Neutrophil (primary cell): ENCODE measurements at regions not wholly inside any gene's neighbourhood (a gene's known extent, or its start where the extent isn't known, plus 50 kb on each side); places are given as distances from the start of the nearest gene placed in this dataset.

Experiments
- H3K27ac ChIP-seq: fragments of 200-600 bp; sonication (generic); 2 replicates; pipeline ENCODE4 v1.5.1; 2016; ENCODE audit warnings: mild to moderate bottlenecking, moderate library complexity
- H3K27me3 ChIP-seq: fragments of 200-600 bp; sonication (generic); 2 replicates; pipeline ENCODE4 v1.6.0; 2016; ENCODE audit warnings: mild to moderate bottlenecking
- H3K36me3 ChIP-seq: fragments of 200-600 bp; sonication (generic); 2 replicates; pipeline ENCODE4 v1.5.1; 2017
- H3K4me1 ChIP-seq, 2 experiments: fragments of 200-600 bp in 1 of 2; sonication (generic) in 1 of 2; 1 replicate in 1 of 2; 2 replicates in 1 of 2; pipeline versions ENCODE4 v1.5.1 to v1.6.1; 2013 to 2016; ENCODE audit warnings: low read depth in 1 of 2, low read length in 1 of 2, mild to moderate bottlenecking in 1 of 2, moderate library complexity in 1 of 2; ENCODE audit not compliant: control insufficient read depth in 1 of 2, insufficient read depth in 1 of 2
- H3K4me3 ChIP-seq, 2 experiments: fragments of 200-600 bp in 1 of 2; sonication (generic) in 1 of 2; 1 replicate in 1 of 2; 2 replicates in 1 of 2; pipeline ENCODE4 v1.5.1; 2013 to 2016; ENCODE audit warnings: low read depth in 1 of 2, low read length in 1 of 2, mild to moderate bottlenecking in 1 of 2, moderate library complexity in 1 of 2
- H3K9me3 ChIP-seq: fragments of 200-600 bp; sonication (generic); 2 replicates; pipeline ENCODE4 v1.5.1; 2016
- TF ChIP-seq, protein P1 (sequence below): fragments of 200-600 bp; sonication (generic); IDR thresholded peaks from 2 replicates; pipeline ENCODE4 v1.5.1; 2016; ENCODE audit warnings: antibody characterized with exemption

- no peaks in the 10 kb centered on the region for H3K27me3 ChIP-seq
- H3K9me3 ChIP-seq, result peaks cover 4% of the 10 kb centered on the region
- no peak overlapping the region for H3K4me3 ChIP-seq
- no peaks in the 10 kb centered on the region for H3K4me1 ChIP-seq
- no peak overlapping the region for H3K27ac ChIP-seq
- no peaks in the 10 kb centered on the region for H3K36me3 ChIP-seq
- TF ChIP-seq, protein P1, sequence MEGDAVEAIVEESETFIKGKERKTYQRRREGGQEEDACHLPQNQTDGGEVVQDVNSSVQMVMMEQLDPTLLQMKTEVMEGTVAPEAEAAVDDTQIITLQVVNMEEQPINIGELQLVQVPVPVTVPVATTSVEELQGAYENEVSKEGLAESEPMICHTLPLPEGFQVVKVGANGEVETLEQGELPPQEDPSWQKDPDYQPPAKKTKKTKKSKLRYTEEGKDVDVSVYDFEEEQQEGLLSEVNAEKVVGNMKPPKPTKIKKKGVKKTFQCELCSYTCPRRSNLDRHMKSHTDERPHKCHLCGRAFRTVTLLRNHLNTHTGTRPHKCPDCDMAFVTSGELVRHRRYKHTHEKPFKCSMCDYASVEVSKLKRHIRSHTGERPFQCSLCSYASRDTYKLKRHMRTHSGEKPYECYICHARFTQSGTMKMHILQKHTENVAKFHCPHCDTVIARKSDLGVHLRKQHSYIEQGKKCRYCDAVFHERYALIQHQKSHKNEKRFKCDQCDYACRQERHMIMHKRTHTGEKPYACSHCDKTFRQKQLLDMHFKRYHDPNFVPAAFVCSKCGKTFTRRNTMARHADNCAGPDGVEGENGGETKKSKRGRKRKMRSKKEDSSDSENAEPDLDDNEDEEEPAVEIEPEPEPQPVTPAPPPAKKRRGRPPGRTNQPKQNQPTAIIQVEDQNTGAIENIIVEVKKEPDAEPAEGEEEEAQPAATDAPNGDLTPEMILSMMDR, result no peak
Observed at GRCh38 chr9:80521151-80521550, 949.4 kb downstream of the TLE4 start.

- Histone ChIP-seq H3K27ac (no peak overlapping the region), H3K4me3 (no peak overlapping the region), H3K9me3 (peaks cover 4% of the 10 kb centered on the region), H3K36me3 (no peaks in the 10 kb centered on the region), H3K27me3 (no peaks in the 10 kb centered on the region), H3K4me1 (no peaks in the 10 kb centered on the region)
- TF ChIP-seq, protein P1, result no peak
Observed at GRCh38 chr9:80520231-80520630, 948.5 kb downstream of the TLE4 start.

DNA sequence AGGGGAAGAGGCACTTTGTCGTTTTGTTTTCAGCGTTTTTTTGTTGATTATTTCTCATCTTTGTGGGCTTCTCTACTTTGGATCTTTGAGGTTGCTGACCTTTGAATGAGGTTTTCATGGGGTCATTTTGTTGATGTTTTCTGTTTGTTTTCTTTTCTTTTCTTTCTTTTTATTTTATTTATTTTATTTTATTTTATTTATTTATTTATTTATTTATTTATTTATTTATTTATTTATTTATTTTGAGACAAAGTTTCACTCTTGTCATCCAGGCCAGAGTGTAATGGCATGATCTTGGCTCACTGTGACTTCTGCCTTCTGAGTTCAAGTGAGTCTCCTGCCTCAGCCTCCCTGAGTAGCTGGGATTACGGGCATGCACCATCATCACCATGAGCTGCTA is 946.7 kb downstream of the TLE4 start:
- TF ChIP-seq, protein P1, result no peak
- H3K4me3 ChIP-seq, result no peak overlapping the region
- no peaks in the 10 kb centered on the region for H3K27me3 ChIP-seq

DNA sequence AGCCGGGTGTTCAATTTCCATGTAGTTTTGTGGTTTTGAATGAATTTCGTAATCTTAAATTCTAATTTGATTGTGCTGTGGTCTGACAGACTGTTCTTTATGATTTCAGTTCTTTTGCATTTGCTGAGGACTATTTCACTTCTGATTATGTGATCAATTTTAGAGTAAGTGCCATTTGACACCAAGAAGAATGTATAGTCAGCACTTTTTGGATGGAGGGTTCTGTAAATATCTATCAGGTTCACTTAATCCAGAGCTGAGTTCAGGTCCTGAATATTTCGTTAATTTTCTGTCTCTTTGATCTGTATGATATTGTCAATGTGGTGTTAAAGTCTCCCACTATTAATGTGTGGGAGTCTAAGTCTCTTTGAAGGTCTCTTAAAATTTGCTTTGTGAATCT is 944.9 kb downstream of the TLE4 start:
- H3K4me1 ChIP-seq, result no peaks in the 10 kb centered on the region
- peaks cover 4% of the 10 kb centered on the region for H3K9me3 ChIP-seq
- H3K4me3 ChIP-seq, result no peak overlapping the region
- H3K27me3 ChIP-seq, result no peaks in the 10 kb centered on the region
- no peak overlapping the region for H3K27ac ChIP-seq
- TF ChIP-seq, protein P1, result no peak
- H3K36me3 ChIP-seq, result no peaks in the 10 kb centered on the region

More for the DNA sequence above, 946.7 kb downstream of the TLE4 start:
- Histone ChIP-seq H3K27ac (no peak overlapping the region), H3K36me3 (no peaks in the 10 kb centered on the region), H3K4me1 (no peaks in the 10 kb centered on the region), H3K9me3 (peaks cover 4% of the 10 kb centered on the region)

DNA sequence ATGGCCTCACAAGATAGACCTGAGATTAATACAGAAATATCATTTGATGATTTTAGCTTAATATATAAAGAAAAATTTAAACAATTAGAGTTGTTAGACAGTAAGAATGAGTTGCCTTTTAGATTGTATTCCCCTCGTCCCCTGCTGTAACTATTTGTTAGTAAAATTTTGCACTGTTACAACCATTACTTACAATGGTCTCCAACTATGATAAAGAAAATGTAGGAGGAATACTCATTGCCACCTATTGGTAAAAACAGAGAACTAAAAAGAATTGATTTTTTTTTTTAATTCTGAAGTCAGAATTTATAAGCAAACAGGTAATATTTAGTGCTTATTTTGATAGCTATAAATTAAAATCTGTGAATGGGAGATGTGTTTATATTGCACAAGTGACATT is 937.6 kb downstream of the TLE4 start:
- no peaks in the 10 kb centered on the region for H3K9me3 ChIP-seq
- TF ChIP-seq, protein P1, result no peak
- no peaks in the 10 kb centered on the region for H3K36me3 ChIP-seq
- no peaks in the 10 kb centered on the region for H3K4me1 ChIP-seq
- H3K27ac ChIP-seq, result no peak overlapping the region
- no peaks in the 10 kb centered on the region for H3K27me3 ChIP-seq
- no peak overlapping the region for H3K4me3 ChIP-seq

- TF ChIP-seq, protein P1, result no peak
- Histone ChIP-seq H3K36me3 (no peaks in the 10 kb centered on the region), H3K4me3 (no peak overlapping the region), H3K9me3 (no peaks in the 10 kb centered on the region), H3K4me1 (no peaks in the 10 kb centered on the region), H3K27ac (no peak overlapping the region), H3K27me3 (no peaks in the 10 kb centered on the region)
Observed at GRCh38 chr9:80507611-80508010, 935.8 kb downstream of the TLE4 start.
